ENCODE measurements at regions not wholly inside any gene's neighbourhood (a gene's known extent, or its start where the extent isn't known, plus 50 kb on each side); places are given as distances from the start of the nearest gene placed in this dataset.
A peak's percentile ranks its signal among the peaks of the same experiment; 100 is the strongest.
"Not testable (repeated sequence)": the region's sequence is repeated elsewhere in the genome, so short reads cannot be mapped to it uniquely, and the experiment has no call there.

DNA sequence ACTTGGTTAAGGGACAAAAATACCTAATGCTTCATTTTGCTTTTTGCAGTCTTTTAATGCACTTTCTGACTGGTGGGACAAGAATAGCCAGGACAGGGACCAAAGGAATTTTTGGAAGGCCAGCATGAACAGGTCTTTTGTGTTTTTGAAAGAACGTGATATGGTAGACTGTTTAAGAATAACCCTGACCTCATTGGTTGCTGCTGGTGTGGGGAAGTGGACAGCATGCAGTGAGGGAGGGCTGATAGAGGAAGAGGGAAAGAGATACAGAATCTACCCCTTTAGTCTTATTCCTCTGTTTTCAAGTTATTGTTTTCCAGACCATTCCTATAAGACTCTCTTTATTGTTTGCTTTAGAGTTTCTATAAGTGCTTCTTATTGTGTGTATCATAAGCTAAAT, 816.2 kb downstream of the CDH11 start:
- DNase-seq (ENCODE audit: low read depth): no peak

- DNase-seq (ENCODE audit: low read depth): no peak
These were observed 816.9 kb downstream of the CDH11 start for GRCh38 chr16:64304951-64305350.

- no peak for DNase-seq (ENCODE audit: low read depth)
These were observed 817.5 kb downstream of the CDH11 start for GRCh38 chr16:64304396-64304795.

- DNase-seq (ENCODE audit: low read depth): no peak
These were observed 823.8 kb downstream of the CDH11 start for GRCh38 chr16:64297863-64298600.

- DNase-seq (ENCODE audit: low read depth): no peak
These were observed 826.4 kb downstream of the CDH11 start for GRCh38 chr16:64295466-64295865.

DNA sequence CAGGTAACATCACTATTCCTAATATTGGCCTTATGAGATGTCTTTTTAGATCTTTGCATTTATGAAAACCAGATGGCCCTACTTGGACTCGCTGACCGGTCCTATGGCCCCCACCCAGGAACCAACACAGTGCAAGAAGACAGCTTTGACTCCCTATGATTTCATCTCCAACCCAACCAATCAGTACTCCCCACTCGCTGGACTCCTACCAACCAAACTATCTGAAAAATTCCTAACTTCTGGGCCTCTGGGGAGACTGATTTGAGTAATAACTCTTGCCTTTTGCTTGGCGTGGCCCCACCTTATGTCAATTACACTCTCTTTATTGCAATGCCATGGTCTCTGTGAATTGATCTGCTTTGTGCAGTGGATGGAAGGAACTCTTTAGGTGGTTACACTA, 828.9 kb downstream of the CDH11 start:
- DNase-seq (ENCODE audit: low read depth): no peak

DNA sequence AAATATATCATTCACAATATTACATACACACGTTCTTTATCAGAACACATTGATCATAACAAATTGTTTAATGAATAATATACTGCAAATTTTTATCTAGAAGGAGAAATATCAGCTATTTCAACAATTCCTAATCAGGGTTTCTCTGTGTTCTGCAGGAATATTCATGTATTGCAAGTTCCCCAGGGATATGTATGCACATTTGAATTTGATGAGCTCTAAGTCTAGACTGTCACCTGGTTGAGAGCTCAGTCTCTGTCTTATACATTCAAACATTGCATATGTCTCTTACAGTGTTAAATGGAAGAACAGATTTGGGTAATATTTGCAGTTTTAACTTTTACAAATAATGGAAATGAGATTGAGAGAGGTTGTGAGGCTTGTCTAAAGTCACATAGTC, 829.7 kb downstream of the CDH11 start:
- DNase-seq (ENCODE audit: low read depth): no peak

DNA sequence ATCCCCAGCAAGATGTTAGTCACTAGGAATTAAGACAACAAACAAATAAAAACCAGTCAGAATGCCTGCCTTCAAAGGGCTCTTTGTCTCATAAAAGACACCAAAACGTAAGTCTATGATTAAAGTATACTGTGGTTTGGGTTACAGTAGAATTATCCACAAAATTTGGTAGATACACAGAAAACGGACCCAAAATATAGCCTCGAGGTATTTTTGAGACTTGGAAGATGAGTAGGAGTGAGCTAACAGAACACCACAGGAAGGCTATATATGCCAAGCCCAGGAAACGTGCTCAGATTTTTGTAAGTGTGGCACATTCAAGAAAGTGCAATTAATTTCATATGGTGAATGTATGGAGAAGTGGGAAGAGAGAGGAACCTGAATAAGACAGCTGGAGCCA, 831.4 kb downstream of the CDH11 start:
- no peak for DNase-seq (ENCODE audit: low read depth)

DNA sequence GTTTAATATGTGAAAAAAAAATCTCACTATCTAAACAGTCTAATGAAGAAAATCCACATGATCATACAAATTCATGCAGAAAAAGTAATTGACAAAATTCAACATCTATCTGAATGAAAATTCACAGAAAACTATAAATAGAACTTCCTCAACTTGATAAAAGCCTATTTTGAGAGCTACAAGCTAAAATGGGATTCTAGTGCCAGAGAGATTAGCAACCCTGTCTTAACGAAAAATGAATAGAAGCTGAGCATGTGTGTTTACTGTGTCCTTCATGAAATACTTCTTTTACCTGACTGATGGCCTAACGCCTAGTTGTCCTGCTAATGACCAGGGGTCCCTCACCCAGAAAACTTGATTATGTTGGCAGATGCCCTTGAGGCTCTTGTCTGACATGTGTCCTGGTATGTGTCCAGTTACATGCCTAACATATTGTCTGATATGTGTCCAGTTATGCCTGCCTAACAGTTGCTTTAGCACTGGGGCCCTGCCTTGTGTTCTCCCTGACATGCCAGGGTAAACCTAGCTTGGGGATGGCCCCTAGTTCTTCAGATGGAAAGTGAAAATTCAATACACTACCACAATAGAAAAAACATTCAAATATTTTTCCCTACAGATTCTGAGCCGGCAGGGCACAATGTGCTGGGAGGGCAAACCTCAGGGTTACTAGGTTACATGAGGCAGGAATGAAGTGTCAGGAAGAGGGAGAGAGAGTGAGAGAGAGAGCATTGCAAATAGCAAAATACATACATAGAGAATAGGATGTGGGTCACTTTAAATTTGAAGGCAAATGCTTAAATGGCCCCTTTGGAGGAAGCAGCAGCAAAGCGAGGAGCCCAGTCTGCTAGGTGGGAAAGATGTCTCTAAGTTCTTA, 834.0 kb downstream of the CDH11 start:
- no peak for DNase-seq (ENCODE audit: low read depth)

GRCh38 chr16:64282181-64282580, 839.7 kb downstream of the CDH11 start:
- DNase-seq (ENCODE audit: low read depth): no peak

DNA sequence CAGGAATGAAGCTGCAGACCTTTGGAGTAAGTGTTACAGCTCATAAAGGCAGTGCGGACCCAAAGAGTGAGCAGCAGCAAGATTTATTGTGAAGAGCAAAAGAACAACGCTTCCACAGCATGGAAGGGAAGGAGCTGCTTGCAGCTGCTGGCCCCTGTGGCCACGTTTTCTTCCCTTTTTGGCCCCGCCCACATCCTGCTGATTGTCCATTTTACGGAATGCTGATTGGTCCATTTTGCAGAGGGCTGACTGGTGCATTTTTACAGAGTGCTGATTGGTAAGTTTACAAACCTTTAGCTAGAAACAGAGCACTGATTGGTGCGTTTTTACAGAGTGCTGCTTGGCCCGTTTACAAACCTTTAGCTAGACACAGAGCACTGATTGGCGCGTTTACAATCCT, 841.5 kb downstream of the CDH11 start:
- DNase-seq (ENCODE audit: low read depth): no peak

DNA sequence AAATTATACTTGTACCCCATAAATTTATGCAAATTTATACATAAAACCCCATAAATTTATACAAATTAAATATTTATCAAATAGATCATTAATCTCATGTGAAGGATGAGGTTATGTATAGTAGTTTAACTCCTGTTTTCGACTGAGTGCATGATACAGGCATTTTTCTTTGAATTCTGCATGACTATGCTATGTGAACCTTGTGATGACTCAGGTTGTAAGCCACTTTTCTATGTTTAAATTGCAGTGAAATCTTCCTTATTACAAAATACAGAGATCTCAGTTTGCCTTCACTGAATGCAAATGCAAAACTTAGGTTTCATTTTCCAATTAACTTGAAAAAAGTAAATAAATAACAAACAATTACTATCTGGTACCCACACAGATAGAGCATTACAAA, 843.7 kb downstream of the CDH11 start:
- peak; percentile 8 for DNase-seq (ENCODE audit: low read depth)

DNA sequence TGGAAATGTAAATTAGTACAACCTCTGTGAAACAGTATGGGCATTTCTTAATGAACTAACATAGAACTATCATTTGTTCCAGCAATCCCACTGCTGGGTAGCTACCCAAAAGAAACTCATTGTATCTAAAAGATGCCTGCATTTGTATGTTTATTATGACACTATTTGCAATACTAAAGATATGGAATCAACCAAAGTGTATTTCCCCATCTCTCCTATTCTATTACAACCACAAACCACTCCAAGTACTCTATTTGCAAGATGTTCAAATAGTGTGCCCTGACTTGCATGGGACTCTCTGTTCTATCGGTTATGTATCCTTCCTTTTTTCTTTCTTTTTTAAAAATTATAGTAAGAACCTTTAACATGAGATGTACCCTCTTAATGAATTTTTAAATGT, 845.2 kb downstream of the CDH11 start:
- no peak for DNase-seq (ENCODE audit: low read depth)

DNA sequence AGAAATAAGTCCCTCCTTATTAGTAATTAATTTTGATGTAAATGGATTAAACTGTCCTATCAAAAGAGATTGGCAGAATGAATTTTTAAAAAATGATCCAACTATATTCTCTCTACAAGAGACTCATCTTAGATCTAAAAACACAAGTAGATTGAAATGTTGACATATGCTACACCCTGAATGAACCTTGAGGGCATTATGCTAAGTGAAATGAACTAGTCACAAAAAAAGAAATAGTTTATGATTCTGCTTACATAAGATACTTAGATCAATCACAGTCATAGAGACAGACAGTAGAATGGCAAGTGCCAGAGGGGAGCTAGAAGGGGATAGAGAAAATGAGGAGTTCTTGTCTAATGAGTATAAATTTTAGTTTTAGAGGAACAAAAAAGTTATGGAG, 849.8 kb downstream of the CDH11 start:
- no peak for DNase-seq (ENCODE audit: low read depth)

GRCh38 chr16:64269756-64270155, 852.1 kb downstream of the CDH11 start:
- DNase-seq (ENCODE audit: low read depth): peak; percentile 60

DNA sequence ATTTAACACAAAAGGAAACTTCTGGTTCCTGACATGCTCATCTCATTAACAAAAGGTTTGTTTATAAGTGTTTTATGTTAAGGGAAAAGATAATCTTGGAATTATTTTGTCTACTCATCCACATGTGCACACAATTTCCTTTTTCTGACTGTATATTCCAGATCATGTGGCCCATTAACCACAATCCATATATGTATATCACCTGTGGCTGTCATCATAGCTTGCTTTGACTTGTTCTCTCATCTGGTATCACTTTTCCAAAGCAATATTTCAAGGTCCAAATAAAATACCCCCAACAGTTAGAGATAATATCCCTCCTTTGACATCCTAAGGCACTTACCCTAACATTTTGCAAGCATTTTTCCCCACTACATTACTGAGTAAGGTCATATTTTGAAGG, 856.1 kb downstream of the CDH11 start:
- no peak for DNase-seq (ENCODE audit: low read depth)

GRCh38 chr16:64260631-64261401, 861.0 kb downstream of the CDH11 start:
- not testable (repeated sequence) for DNase-seq (ENCODE audit: low read depth)

- no peak for DNase-seq (ENCODE audit: low read depth)
These were observed 867.2 kb downstream of the CDH11 start for GRCh38 chr16:64254443-64255367.

DNA sequence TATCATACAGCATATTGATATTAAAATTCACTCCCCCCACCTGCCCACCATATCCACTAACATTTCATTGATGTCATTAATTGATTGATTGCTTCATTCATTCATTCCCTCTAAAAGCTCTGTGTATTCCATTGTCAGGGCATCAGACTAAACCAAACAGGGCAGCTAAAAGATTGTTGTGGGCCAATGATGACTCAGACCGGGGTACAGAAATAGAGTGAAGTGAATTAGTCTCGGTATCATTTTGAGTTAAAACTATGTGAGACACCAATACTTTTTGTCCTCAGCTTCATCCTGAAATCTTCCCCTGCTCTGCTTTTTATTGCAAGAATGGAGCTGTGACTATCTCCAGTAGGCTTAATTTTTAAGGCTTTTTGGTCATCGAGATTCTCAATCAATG, 868.3 kb downstream of the CDH11 start:
- no peak for DNase-seq (ENCODE audit: low read depth)

DNA sequence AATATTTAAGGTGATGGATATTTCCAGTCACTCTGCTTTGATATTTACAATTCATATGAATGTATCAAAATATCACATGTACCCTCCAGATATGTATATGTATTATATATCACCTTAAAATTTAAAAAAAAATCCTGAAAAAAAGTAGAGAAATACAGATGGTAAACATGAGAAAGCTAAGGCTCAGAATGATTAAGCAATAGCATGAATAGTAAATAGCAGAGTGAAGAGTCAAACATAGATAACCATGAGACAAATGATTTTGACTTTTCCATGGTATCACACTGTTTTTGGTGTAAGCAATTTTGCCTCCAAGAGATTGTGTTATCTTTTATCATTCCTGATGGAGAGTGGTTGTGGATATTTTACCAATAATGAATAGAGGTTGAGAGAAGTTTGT, 868.8 kb downstream of the CDH11 start:
- DNase-seq (ENCODE audit: low read depth): no peak

- no peak for DNase-seq (ENCODE audit: low read depth)
These were observed 870.1 kb downstream of the CDH11 start for GRCh38 chr16:64251742-64252141.

Measured in renal cortical epithelial cell (primary cell).